ENCODE measurements at regions not wholly inside any gene's neighbourhood (a gene's known extent, or its start where the extent isn't known, plus 50 kb on each side); places are given as distances from the start of the nearest gene placed in this dataset.

- DNase-seq (peak; percentile 1), ATAC-seq (ENCODE audit: low read depth in 2 of 2) (peak in 1 of 2 donors; percentile 41)
- H3K4me1 Mint-ChIP-seq: no peaks in the 10 kb centered on the region
- no peak overlapping the region for H3K4me3 Mint-ChIP-seq
- H3K9me3 Mint-ChIP-seq: no peaks in the 10 kb centered on the region
- H3K27ac Mint-ChIP-seq: no peak overlapping the region
- no peaks in the 10 kb centered on the region for H3K36me3 Mint-ChIP-seq
- peaks cover 0 to 4% (median 0%) of the 10 kb centered on the region in 3 donors for H3K27me3 Mint-ChIP-seq
These were observed 53.0 kb upstream of the ADORA3 start for GRCh38 chr1:111556325-111557037.

DNA sequence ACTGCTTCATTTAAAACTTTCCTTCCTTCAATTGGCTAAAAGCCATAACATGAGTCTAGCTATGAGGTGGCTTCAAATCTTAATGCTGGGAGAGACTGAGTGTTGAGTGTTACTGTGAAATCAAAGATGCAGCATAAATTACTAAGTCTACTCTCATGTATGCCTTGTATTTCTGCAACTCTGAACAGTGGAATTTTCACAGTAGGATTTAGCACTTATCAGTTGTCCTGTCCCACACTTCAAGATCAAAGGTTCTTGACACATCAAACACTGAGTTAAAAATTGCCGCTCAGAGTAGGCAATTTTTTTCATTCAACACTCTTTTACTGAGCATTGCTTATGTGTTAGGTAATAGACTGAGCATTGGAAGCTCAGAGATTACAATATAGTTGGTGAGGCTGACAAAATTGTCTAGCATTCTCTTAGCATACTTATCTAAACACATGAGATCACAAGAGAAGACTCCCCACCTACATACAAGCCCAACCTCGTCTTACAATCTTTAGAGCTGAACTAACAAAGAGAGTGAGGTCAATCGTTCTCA, 56.4 kb upstream of the ADORA3 start:
- peak overlapping the region in 1 of 6 donors; percentile 21 for H3K27ac Mint-ChIP-seq
- H3K4me1 Mint-ChIP-seq: no peaks in the 10 kb centered on the region
- H3K27me3 Mint-ChIP-seq: no peaks in the 10 kb centered on the region
- DNase-seq: no peak
- no peaks in the 10 kb centered on the region for H3K36me3 Mint-ChIP-seq
- no peak overlapping the region for H3K4me3 Mint-ChIP-seq
- no peak for ATAC-seq (ENCODE audit: low read depth in 2 of 2)
- no peaks in the 10 kb centered on the region for H3K9me3 Mint-ChIP-seq

DNA sequence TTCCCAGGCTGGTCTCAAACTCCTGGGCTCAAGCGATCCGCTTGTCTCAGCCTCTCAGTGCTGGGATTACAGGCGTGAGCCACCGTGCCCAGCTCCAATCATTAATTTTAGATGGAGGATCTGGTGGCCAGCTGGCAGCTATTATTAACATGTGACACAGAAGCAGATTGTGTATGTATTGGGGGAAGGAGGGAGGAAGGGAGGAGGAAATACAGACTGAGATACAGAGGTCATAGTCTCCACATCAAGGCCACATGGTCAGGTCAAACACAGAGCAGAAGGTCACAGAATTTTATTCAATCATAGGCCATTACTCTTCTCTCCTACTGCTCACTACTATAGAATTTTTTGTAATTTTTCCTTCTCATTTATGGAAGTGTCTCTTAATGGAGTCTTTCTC, 57.9 kb upstream of the ADORA3 start:
- no peaks in the 10 kb centered on the region for H3K9me3 Mint-ChIP-seq
- no peak for ATAC-seq (ENCODE audit: low read depth in 2 of 2)
- DNase-seq: no peak
- H3K27me3 Mint-ChIP-seq: no peaks in the 10 kb centered on the region
- no peak overlapping the region for H3K4me3 Mint-ChIP-seq
- H3K36me3 Mint-ChIP-seq: no peaks in the 10 kb centered on the region
- H3K27ac Mint-ChIP-seq: no peak overlapping the region
- H3K4me1 Mint-ChIP-seq: no peaks in the 10 kb centered on the region

DNA sequence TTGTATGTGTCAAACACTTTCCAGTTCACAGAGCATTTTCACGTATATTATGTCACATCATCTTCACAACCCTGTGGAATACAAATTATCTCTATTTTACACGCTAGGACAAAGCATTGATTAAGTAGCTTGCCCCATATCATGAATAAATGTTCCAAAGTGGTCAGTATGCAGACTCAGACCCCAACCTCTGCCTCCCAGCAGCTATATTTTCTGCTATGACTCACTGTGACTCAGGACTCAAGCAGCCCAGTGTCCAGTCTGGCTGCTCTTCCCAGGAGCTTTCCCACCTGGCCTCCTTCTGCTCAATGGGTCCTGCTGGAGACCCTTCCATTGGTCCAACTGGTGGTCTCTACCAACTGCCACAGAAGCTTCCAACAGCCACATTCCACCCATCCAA, 56.0 kb upstream of the RAP1A start:
- H3K27ac Mint-ChIP-seq: no peak overlapping the region
- no peaks in the 10 kb centered on the region for H3K27me3 Mint-ChIP-seq
- H3K9me3 Mint-ChIP-seq: no peaks in the 10 kb centered on the region
- no peak overlapping the region for H3K4me3 Mint-ChIP-seq
- ATAC-seq (ENCODE audit: low read depth in 2 of 2): no peak
- no peak for DNase-seq
- no peaks in the 10 kb centered on the region for H3K4me1 Mint-ChIP-seq
- no peaks in the 10 kb centered on the region for H3K36me3 Mint-ChIP-seq

DNA sequence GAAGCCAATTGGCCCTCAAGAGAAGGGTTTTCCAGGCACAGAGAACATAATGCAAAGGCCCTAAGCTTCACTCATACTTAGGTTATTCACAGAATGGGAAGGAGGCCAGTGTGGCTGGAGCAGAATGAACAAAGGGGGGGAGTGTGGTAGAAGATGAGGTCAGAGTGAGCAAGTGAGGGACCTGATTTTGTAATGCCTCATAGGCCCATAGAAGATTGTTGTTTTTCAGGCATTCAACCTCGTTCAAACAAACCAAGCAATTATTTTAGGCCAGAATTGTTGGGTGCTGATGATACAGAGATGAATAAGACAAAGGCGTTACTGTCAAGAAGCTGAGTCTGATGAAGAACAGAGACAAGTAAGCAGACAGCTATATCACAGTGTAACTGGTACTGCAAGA, 54.5 kb upstream of the RAP1A start:
- H3K4me3 Mint-ChIP-seq: no peak overlapping the region
- ATAC-seq (ENCODE audit: low read depth in 2 of 2) (no peak), DNase-seq (no peak)
- no peaks in the 10 kb centered on the region for H3K27me3 Mint-ChIP-seq
- no peaks in the 10 kb centered on the region for H3K9me3 Mint-ChIP-seq
- no peak overlapping the region for H3K27ac Mint-ChIP-seq
- peaks cover 3 to 6% (median 5%) of the 10 kb centered on the region in 3 donors for H3K4me1 Mint-ChIP-seq
- H3K36me3 Mint-ChIP-seq: no peaks in the 10 kb centered on the region

DNA sequence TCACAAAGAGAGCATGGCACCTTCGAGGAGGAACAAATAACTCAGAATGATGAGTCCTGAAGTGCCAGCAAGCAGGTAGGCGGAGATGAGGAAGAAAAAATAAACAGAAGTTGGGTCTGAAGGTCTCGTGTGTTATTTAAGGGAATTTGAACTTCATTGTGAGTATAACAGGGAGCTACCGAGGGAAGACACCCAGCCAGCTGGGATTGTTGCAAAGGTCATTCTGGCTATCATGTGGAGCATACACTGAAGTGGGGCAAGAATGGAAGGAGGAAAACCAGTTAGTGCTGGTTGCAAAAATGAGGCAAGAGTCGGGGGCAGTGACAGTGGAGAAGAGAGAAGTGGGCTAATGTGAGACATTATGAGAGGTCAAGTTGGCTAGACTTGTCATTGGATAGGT, 53.6 kb upstream of the RAP1A start:
- no peak overlapping the region for H3K4me3 Mint-ChIP-seq
- H3K36me3 Mint-ChIP-seq: no peaks in the 10 kb centered on the region
- no peaks in the 10 kb centered on the region for H3K27me3 Mint-ChIP-seq
- H3K4me1 Mint-ChIP-seq: peaks cover 3 to 14% (median 10%) of the 10 kb centered on the region in 3 donors
- no peaks in the 10 kb centered on the region for H3K9me3 Mint-ChIP-seq
- no peak for DNase-seq
- ATAC-seq (ENCODE audit: low read depth in 2 of 2): no peak
- H3K27ac Mint-ChIP-seq: peak overlapping the region in 2 of 6 donors; percentile 4 to 84

DNA sequence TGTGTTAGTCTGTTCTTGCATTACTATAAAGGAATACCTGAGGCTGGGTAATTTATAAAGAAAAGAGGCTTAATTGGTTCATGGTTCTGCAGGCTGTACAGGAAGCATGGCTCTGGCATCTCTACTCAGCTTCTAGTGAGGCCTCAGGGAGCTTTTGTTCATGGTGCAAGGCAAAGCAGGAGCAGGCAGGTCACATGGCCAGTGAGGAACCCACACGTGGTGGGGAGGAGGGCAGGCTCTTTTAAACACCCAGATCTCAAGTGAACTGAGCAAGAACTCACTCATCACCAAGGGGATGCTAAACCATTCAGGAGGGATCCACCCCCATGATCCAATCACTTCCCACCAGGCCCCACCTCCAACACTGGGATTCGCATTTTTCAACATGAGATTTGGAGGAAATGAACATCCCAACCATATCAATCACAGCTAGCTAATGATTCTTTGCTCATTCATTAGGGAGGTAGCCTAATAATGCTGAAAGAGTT, 51.4 kb upstream of the RAP1A start:
- H3K4me3 Mint-ChIP-seq: no peak overlapping the region
- ATAC-seq (ENCODE audit: low read depth in 2 of 2): no peak
- no peaks in the 10 kb centered on the region for H3K27me3 Mint-ChIP-seq
- peaks cover 3 to 15% (median 10%) of the 10 kb centered on the region in 3 donors for H3K4me1 Mint-ChIP-seq
- H3K27ac Mint-ChIP-seq: peak overlapping the region in 1 of 6 donors; percentile 32
- no peaks in the 10 kb centered on the region for H3K9me3 Mint-ChIP-seq
- H3K36me3 Mint-ChIP-seq: no peaks in the 10 kb centered on the region
- DNase-seq: no peak
